HS-5 (cell line): ENCODE measurements at regions not wholly inside any gene's neighbourhood (a gene's known extent, or its start where the extent isn't known, plus 50 kb on each side); places are given as distances from the start of the nearest gene placed in this dataset.
"Not testable (repeated sequence)": the region's sequence is repeated elsewhere in the genome, so short reads cannot be mapped to it uniquely, and the experiment has no call there.

Experiments
- DNase-seq: peaks from one replicate; pipeline ENCODE4 v3.0.0-alpha.2; 2012; ENCODE audit warnings: low read depth

- DNase-seq, result no peak
These were observed 147.4 kb downstream of the ABHD5 start for GRCh38 chr3:43838009-43838758.

- no peak for DNase-seq
These were observed 148.1 kb downstream of the ABHD5 start for GRCh38 chr3:43838877-43839276.

GRCh38 chr3:43843386-43843785, 152.6 kb downstream of the ABHD5 start:
- no peak for DNase-seq

- DNase-seq, result no peak
These were observed 154.0 kb downstream of the ABHD5 start for GRCh38 chr3:43844757-43845156.

- DNase-seq, result not testable (repeated sequence)
These were observed 154.8 kb downstream of the ABHD5 start for GRCh38 chr3:43845553-43845952.

GRCh38 chr3:43852066-43852465, 161.3 kb downstream of the ABHD5 start:
- DNase-seq, result peak; percentile 58

- no peak for DNase-seq
These were observed 163.5 kb downstream of the ABHD5 start for GRCh38 chr3:43854283-43854682.

GRCh38 chr3:43854916-43855315, 164.2 kb downstream of the ABHD5 start:
- DNase-seq, result no peak

- DNase-seq, result no peak
These were observed 165.0 kb downstream of the ABHD5 start for GRCh38 chr3:43855674-43856299.

- no peak for DNase-seq
These were observed 165.6 kb downstream of the ABHD5 start for GRCh38 chr3:43856351-43856750.

- no peak for DNase-seq
These were observed 166.0 kb downstream of the ABHD5 start for GRCh38 chr3:43856761-43857160.

- no peak for DNase-seq
These were observed 166.9 kb downstream of the ABHD5 start for GRCh38 chr3:43857361-43858293.

GRCh38 chr3:43858294-43858701, 167.6 kb downstream of the ABHD5 start:
- no peak for DNase-seq

- DNase-seq, result no peak
These were observed 169.0 kb downstream of the ABHD5 start for GRCh38 chr3:43859766-43860165.

GRCh38 chr3:43861635-43862034, 170.9 kb downstream of the ABHD5 start:
- DNase-seq, result no peak

- DNase-seq, result no peak
These were observed 171.7 kb downstream of the ABHD5 start for GRCh38 chr3:43862470-43862869.

- no peak for DNase-seq
These were observed 172.5 kb downstream of the ABHD5 start for GRCh38 chr3:43862992-43863805.

- no peak for DNase-seq
These were observed 173.5 kb downstream of the ABHD5 start for GRCh38 chr3:43863966-43864933.

- no peak for DNase-seq
These were observed 174.6 kb downstream of the ABHD5 start for GRCh38 chr3:43865351-43865750.

GRCh38 chr3:43865887-43866528, 175.3 kb downstream of the ABHD5 start:
- DNase-seq, result no peak
